Subcutaneous abdominal adipose tissue (tissue), 5 donors: ENCODE measurements at regions not wholly inside any gene's neighbourhood (a gene's known extent, or its start where the extent isn't known, plus 50 kb on each side); places are given as distances from the start of the nearest gene placed in this dataset.

Experiments used
- H3K27ac ChIP-seq: one replicate; pipeline ENCODE4 v1.7.0; 2013; ENCODE audit warnings: low read depth, mild to moderate bottlenecking, inconsistent platforms, low read length, moderate library complexity
- H3K27me3 ChIP-seq, 5 donors: one replicate each; pipeline ENCODE4 v1.7.0; 2013; ENCODE audit warnings: low read length in 5 of 5, inconsistent platforms in 1 of 5; ENCODE audit not compliant: control insufficient read depth in 5 of 5, insufficient read depth in 4 of 5
- H3K36me3 ChIP-seq, 5 donors: one replicate each; pipeline ENCODE4 v1.7.0; 2013; ENCODE audit warnings: low read length in 5 of 5; ENCODE audit not compliant: control insufficient read depth in 5 of 5, insufficient read depth in 5 of 5
- H3K4me1 ChIP-seq, 5 donors: one replicate each; pipeline ENCODE4 v1.7.0; 2013; ENCODE audit warnings: low read length in 5 of 5, mild to moderate bottlenecking in 3 of 5, moderate library complexity in 1 of 5; ENCODE audit not compliant: control insufficient read depth in 5 of 5, insufficient read depth in 5 of 5
- H3K4me3 ChIP-seq, 5 donors: one replicate each; pipeline ENCODE4 v1.7.0; 2013; ENCODE audit warnings: low read length in 5 of 5, low read depth in 1 of 5
- H3K9ac ChIP-seq, 5 donors: one replicate each; pipeline ENCODE4 v1.7.0; 2013; ENCODE audit warnings: low read length in 5 of 5, mild to moderate bottlenecking in 4 of 5, moderate library complexity in 3 of 5
- H3K9me3 ChIP-seq, 5 donors: one replicate each; pipeline ENCODE4 v1.7.0; 2013; ENCODE audit warnings: low read length in 5 of 5; ENCODE audit not compliant: control insufficient read depth in 5 of 5
- donor health status: healthy.
- donor health status: healthy.
- donor health status: healthy.
- donor health status: healthy.
- donor health status: healthy.

- no peaks in the 10 kb centered on the region for H3K27me3 ChIP-seq
- H3K27ac ChIP-seq: no peak overlapping the region
- H3K4me3 ChIP-seq: no peak overlapping the region
- no peaks in the 10 kb centered on the region for H3K36me3 ChIP-seq
- no peak overlapping the region for H3K9ac ChIP-seq
- H3K9me3 ChIP-seq: no peaks in the 10 kb centered on the region
- H3K4me1 ChIP-seq: no peaks in the 10 kb centered on the region
Measured at GRCh38 chr13:73300718-73301425, 242.1 kb downstream of the KLF5 start.

GRCh38 chr13:73299787-73300186 lies 241.0 kb downstream of the KLF5 start:
- Histone ChIP-seq H3K27ac (no peak overlapping the region), H3K4me3 (no peak overlapping the region), H3K9ac (no peak overlapping the region), H3K27me3 (no peaks in the 10 kb centered on the region), H3K9me3 (no peaks in the 10 kb centered on the region), H3K36me3 (no peaks in the 10 kb centered on the region), H3K4me1 (no peaks in the 10 kb centered on the region)

GRCh38 chr13:73293913-73294523 lies 235.2 kb downstream of the KLF5 start:
- no peak overlapping the region for H3K4me3 ChIP-seq
- H3K9ac ChIP-seq: no peak overlapping the region
- H3K4me1 ChIP-seq: peaks cover 0 to 22% (median 0%) of the 10 kb centered on the region in 5 donors
- no peaks in the 10 kb centered on the region for H3K36me3 ChIP-seq
- no peak overlapping the region for H3K27ac ChIP-seq
- no peaks in the 10 kb centered on the region for H3K27me3 ChIP-seq
- no peaks in the 10 kb centered on the region for H3K9me3 ChIP-seq

- Histone ChIP-seq H3K27ac (no peak overlapping the region), H3K36me3 (no peaks in the 10 kb centered on the region), H3K4me3 (no peak overlapping the region), H3K9ac (no peak overlapping the region), H3K9me3 (no peaks in the 10 kb centered on the region), H3K27me3 (no peaks in the 10 kb centered on the region), H3K4me1 (peaks cover 0 to 22% (median 0%) of the 10 kb centered on the region in 5 donors)
Measured at GRCh38 chr13:73292127-73292526, 233.3 kb downstream of the KLF5 start.

GRCh38 chr13:73290844-73291243 lies 232.0 kb downstream of the KLF5 start:
- Histone ChIP-seq H3K9ac (no peak overlapping the region), H3K4me1 (peaks cover 0 to 22% (median 0%) of the 10 kb centered on the region in 5 donors), H3K36me3 (no peaks in the 10 kb centered on the region), H3K27me3 (no peaks in the 10 kb centered on the region), H3K27ac (no peak overlapping the region), H3K9me3 (no peaks in the 10 kb centered on the region), H3K4me3 (no peak overlapping the region)

- no peak overlapping the region for H3K27ac ChIP-seq
- H3K4me3 ChIP-seq: no peak overlapping the region
- H3K4me1 ChIP-seq: peaks cover 0 to 28% (median 0%) of the 10 kb centered on the region in 5 donors
- no peaks in the 10 kb centered on the region for H3K27me3 ChIP-seq
- H3K9me3 ChIP-seq: no peaks in the 10 kb centered on the region
- H3K9ac ChIP-seq: no peak overlapping the region
- H3K36me3 ChIP-seq: no peaks in the 10 kb centered on the region
Measured at GRCh38 chr13:73288596-73288995, 229.8 kb downstream of the KLF5 start.

GRCh38 chr13:73287831-73288230 lies 229.0 kb downstream of the KLF5 start:
- Histone ChIP-seq H3K4me3 (no peak overlapping the region), H3K36me3 (no peaks in the 10 kb centered on the region), H3K9ac (no peak overlapping the region), H3K4me1 (peaks cover 0 to 30% (median 0%) of the 10 kb centered on the region in 5 donors), H3K27me3 (no peaks in the 10 kb centered on the region), H3K27ac (no peak overlapping the region), H3K9me3 (no peaks in the 10 kb centered on the region)

GRCh38 chr13:73286942-73287620 lies 228.3 kb downstream of the KLF5 start:
- no peaks in the 10 kb centered on the region for H3K27me3 ChIP-seq
- H3K4me3 ChIP-seq: no peak overlapping the region
- no peaks in the 10 kb centered on the region for H3K36me3 ChIP-seq
- H3K4me1 ChIP-seq: peaks cover 0 to 23% (median 0%) of the 10 kb centered on the region in 5 donors
- H3K9ac ChIP-seq: no peak overlapping the region
- H3K9me3 ChIP-seq: no peaks in the 10 kb centered on the region
- no peak overlapping the region for H3K27ac ChIP-seq

- Histone ChIP-seq H3K9ac (no peak overlapping the region), H3K9me3 (no peaks in the 10 kb centered on the region), H3K27ac (no peak overlapping the region), H3K36me3 (no peaks in the 10 kb centered on the region), H3K4me3 (no peak overlapping the region), H3K4me1 (peaks cover 0 to 16% (median 0%) of the 10 kb centered on the region in 5 donors), H3K27me3 (no peaks in the 10 kb centered on the region)
Measured at GRCh38 chr13:73286177-73286576, 227.4 kb downstream of the KLF5 start.
